Stimulated activated CD8-positive, alpha-beta memory T cell treated with anti-CD3 and anti-CD28 coated beads, Interleukin-15, amount 100 ng/mL, for 48 hours (primary cell): ENCODE measurements at regions not wholly inside any gene's neighbourhood (a gene's known extent, or its start where the extent isn't known, plus 50 kb on each side); places are given as distances from the start of the nearest gene placed in this dataset.

Experiments used
- DNase-seq, 2 donors: peaks; one replicate each; pipeline ENCODE4 v3.0.0-alpha.2; 2020; ENCODE audit warnings: low read depth in 2 of 2

DNA sequence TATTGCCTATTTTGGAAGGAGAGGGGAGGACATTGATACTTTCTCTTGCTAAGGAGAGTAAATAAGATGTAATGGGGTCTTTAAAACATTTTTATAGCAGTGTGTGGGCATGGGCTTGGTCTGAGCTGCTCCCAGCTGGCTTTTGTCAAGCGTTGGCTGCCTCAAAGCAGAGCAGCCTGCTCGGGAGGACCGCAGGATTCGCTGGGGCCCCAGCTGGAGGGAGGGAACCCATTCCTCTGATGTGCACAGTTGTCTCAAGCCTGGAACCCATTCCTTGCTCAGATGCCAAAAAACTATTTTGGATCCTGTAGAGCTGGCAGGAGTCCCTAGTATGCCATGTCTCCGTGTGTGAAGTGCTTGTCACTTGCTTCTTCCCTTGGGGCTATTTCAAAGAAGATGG, 59.4 kb upstream of the RMDN2 start:
- DNase-seq: no peak

DNA sequence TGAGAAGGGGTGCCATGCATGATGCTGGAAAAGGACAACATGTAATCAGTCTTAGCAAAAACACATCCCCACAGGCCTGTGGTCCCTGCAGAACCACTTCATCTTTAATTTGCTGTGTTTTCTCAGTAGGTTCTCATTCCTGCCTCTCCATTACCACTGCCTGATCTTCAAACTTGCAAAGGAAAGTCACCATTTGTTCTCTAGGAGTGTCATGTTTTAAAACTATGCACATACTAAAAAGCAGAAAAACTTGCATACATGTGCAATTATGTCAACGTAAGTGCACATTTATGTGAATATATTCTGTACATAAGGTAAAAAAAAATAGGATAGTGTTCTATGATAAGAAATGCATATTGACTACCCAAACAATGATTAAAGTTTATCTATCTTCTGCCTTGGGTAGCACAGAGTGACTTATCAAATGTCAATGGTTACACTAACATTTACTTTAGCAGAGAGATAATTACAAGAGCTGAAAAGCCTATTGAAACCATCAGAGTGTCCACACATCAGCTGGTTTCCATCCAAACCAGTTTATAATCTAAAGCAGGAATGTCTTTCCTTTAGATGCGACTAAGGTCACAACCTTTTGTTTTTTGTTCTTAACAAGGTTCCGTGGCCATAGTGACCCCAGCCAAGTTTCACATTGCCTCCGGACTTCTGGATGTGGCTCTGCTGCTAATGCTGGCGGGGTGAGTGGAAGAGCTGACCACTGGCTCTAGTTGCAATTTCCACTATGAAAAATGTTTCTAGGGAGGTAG, 58.7 kb upstream of the RMDN2 start:
- no peak for DNase-seq

DNA sequence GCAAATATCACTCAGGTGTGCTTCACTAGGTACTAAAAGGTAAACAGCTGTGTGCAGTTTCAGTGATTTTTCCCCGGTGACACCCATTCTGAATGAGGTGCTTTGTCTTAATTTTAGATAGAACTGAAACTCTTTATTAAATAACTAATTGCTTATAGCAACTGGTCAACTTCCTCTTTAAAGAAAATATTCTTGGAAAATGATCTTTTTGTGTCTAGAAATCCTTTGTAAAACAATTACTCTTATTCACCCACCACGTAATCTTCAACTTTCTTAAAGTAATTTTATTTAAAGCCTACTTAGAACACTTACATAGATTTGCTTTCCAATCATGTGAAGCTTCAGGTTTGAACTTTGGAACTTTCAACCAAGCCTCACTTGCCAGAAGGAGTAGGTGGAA, 57.9 kb upstream of the RMDN2 start:
- no peak for DNase-seq

DNA sequence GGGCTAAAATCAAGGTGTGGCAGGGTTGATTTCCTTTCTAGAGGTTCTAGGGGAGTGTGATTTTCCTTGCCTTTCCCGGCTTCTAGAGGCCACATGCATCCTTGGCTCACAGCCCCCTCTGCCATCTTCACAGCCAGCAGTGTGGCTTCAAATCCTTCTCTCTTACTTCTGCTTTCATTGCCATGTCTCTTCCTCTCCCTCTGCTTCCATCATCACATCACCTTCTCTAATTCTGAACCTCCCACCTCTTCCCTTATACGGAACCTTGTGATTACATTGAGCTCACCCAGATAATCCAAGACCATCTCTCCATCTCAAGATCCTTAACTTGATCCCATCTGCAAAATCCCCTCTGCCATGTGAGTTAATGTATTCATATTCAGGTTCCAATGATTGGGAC, 56.2 kb upstream of the RMDN2 start:
- no peak for DNase-seq

DNA sequence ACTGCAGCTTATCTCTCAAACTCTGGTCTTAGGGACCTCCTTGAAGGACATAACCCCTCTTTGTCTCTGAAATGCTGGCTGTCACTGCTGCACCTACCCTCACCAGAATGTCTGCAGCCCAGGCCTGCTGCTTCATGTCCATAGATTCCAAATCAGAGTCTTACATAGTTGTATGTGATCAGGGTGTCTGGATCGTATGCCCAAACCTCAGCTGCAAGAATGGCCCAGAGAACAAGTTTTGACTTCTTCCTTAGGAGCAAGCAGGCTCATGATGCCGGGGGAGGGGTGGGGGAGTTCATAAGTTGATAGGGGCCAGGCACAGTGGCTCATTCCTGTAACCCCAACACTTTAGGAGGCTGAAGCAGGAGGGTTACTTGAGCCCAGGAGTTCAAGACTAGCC, 55.8 kb upstream of the RMDN2 start:
- no peak for DNase-seq

DNA sequence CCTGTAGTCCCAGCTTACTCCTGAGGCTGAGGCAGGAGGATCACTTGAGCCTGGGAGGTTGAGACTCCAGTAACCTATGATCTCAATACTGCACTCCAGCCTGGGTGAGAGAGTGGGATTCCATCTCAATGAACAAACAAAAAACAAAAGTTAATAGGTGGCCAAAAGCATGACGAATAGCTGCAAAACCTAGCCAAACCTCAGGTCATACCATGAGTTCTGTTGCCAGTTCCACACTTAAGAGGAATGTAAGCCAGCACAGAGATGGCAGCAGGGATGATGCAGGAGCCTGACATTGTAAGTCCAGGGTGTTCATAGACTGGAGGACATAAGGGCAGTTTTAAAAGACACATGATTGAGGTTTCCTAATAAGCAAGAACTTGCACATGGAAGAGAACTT, 55.3 kb upstream of the RMDN2 start:
- DNase-seq: no peak

DNA sequence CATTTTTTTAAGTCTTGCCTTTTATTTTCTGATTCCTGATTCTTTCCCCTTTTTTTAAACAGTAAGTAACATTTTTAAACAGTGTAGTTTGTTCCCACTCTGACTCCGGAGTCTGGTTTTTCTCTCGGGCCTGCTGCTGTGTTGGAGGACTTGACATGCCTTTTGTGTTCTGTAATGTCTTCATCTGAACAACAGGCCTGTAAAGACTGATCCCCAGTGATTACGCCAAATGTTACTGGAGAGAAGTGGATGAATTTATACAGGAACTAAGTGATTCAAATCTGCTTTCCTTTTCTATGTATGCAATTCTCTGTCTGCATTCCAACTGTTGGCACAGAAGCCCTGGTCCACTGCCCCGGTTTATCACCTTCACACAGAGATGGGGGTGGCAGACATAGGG, 54.3 kb upstream of the RMDN2 start:
- DNase-seq: no peak

DNA sequence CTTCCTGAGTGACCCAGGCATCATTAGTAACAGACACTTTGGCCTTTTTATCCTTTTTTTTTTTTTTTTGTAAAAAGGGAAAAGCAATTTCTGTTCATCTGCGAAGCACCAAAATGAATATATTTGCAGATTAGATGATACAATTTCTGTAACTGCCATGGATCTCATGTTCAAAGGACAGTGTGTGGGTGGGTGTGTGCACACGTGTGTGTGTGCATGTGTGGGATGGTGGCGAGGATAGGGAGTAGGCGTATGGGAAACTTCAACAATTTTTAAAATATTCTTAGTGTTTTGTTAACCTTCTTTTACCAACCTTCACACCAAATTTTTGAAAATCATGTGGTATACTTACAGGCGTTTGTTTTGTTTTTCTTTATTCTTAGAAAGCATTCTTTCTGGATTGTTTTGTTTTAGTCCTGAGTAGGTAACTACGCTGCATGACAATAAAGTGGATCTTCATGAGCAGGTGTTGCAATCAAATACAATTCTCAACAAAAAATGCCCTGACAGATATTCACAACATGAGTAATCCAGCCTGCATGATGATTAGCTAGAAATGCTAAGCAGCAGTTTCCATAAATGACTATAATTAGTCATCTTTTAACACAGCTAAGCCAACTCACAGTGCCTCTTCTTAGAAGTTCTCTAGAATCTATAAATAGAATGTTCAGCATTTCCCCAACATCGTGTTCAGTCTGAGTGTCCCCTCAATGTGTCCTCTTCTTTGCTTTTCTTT, 53.5 kb upstream of the RMDN2 start:
- DNase-seq: no peak

DNA sequence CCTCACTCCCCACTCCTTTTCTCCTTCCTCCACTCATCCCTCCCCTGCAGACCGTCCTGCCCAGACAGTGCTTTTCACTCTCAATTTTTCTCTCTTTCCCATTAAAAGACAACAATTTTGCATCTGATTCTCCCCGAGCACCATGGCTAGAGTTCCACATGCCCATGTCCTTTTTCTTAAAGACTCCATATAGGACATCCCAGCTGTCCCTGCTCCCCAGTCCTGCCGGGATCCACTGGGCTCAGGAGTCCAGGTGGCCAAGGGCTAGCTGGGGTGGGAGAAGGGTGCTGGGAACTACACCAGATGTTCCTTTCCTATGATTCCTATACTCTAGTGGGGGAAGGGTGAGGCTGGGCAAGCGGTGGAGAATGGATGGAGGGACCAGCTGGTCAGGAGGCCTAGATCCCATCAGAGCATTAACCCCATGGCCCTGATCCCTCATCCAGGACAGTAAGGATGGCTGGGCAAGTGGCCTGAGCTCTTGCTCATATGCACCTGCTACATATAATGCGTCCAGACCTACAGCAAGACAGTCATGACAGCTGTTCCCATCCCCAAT, 52.8 kb upstream of the RMDN2 start:
- DNase-seq: no peak

DNA sequence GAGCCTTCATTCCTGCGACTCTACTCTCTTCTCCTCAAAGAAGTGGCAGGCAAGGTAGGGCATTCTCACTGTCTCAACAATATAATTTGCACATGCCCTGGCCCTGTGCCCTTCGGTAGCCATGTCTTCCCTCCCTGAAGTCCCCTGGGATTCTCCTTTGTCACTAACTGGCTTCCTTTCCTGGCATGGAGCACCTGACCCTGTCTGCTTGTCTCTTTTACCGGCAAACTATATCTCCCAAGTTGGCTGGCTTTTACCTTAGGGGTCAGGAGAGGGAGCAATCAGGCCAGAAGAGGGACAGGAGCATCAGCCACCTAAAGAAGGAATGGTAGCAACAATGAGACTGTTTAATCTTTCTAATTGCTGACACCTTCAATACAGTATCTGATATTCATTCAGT, 51.9 kb upstream of the RMDN2 start:
- DNase-seq: no peak

DNA sequence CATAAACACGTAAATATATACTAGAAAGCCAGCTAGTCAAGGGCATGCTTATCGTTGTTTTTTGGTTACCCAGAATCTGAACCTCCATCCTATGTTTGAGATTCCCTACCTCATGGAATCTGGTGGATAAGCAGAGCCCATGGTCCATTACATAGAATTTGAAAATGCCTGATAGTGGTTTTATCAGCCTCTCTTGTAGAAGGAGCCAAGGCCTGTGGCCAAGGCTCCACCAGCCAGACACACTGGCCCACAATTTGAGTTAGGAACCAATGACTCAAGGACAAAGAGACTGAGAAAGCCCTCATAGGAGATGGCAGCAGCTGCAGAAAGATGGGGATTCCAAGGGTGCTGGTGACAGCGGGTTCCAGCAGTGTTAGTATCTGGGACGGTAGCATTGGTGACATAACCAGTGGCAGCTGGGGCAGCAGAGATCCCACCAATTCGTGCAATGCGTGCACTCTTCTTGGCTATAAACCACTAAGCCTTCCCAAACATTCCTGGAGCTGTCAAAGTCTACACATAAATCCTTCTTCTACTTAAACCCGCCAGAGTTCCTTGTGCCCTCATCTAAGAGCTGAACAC, 51.2 kb upstream of the RMDN2 start:
- no peak for DNase-seq

DNA sequence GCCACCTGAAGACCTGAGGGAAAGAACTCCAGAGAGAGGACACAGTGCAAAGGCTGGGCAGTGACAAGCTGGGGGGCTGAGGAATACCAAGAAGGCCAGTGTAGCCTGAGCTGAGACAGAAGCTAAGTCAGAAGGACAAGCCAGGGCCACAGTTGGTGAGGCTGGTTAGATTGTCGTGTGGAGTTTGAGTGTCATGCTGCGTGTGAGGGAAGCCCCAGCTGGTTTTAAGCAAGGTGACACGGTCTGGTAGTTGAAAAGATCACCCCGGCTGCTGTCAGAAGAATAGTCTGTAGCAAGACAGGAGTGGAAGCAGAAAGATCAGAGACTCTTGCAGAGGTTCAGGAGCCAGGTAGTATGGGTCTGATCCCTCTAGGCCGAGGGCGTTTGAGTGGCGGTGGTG, 50.6 kb upstream of the RMDN2 start:
- no peak for DNase-seq
